ENCODE measurements at regions not wholly inside any gene's neighbourhood (a gene's known extent, or its start where the extent isn't known, plus 50 kb on each side); places are given as distances from the start of the nearest gene placed in this dataset.
"Not testable (repeated sequence)": the region's sequence is repeated elsewhere in the genome, so short reads cannot be mapped to it uniquely, and the experiment has no call there.

- Mint-ChIP-seq H3K36me3 (ENCODE audit: insufficient read depth) (no peaks in the 10 kb centered on the region), H3K9me3 (no peaks in the 10 kb centered on the region)
These were observed 52.8 kb upstream of the ZFAND3 start for GRCh38 chr6:37766717-37767116.

GRCh38 chr6:37765182-37765775 is 54.2 kb upstream of the ZFAND3 start:
- no peaks in the 10 kb centered on the region for H3K4me1 Mint-ChIP-seq (ENCODE audit: low read depth)
- H3K36me3 Mint-ChIP-seq (ENCODE audit: insufficient read depth), result no peaks in the 10 kb centered on the region
- peaks cover 19% of the 10 kb centered on the region for H3K27me3 Mint-ChIP-seq (ENCODE audit: low read depth)

More at GRCh38 chr6:37766717-37767116, 52.8 kb upstream of the ZFAND3 start:
- peaks cover 23% of the 10 kb centered on the region for H3K27me3 Mint-ChIP-seq (ENCODE audit: low read depth)
- ATAC-seq, result no peak
- no peak overlapping the region for H3K4me3 Mint-ChIP-seq
- DNase-seq, result no peak
- H3K4me1 Mint-ChIP-seq (ENCODE audit: low read depth), result no peaks in the 10 kb centered on the region

GRCh38 chr6:37763413-37763812 is 56.1 kb upstream of the ZFAND3 start:
- H3K36me3 Mint-ChIP-seq (ENCODE audit: insufficient read depth), result no peaks in the 10 kb centered on the region
- peaks cover 15% of the 10 kb centered on the region for H3K27me3 Mint-ChIP-seq (ENCODE audit: low read depth)
- ATAC-seq (no peak), DNase-seq (no peak)
- no peaks in the 10 kb centered on the region for H3K4me1 Mint-ChIP-seq (ENCODE audit: low read depth)
- no peak overlapping the region for H3K4me3 Mint-ChIP-seq
- no peaks in the 10 kb centered on the region for H3K9me3 Mint-ChIP-seq

More at GRCh38 chr6:37765182-37765775, 54.2 kb upstream of the ZFAND3 start:
- Mint-ChIP-seq H3K4me3 (no peak overlapping the region), H3K9me3 (no peaks in the 10 kb centered on the region)
- ATAC-seq (no peak), DNase-seq (no peak)

DNA sequence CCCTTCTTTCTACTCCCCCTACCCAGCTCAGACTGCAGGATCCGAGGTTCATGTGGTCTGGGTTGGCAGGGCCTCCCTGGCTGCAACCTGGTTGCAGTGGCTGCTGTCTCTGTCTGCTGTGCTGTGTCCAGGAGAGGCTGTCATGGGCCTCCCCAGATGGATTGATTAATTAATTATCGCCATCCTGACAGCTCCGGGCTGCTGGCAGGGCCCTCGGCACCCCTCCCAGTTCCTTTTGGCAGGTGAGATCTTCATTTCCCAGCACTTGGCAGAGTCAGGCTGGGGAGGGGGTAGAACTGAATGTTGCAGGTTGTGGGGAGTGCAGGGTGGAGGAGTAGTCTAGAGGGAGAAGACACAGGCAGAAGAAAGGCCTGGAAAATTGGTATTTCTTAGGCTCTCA is 56.7 kb upstream of the ZFAND3 start:
- Mint-ChIP-seq H3K4me1 (ENCODE audit: low read depth) (no peaks in the 10 kb centered on the region), H3K4me3 (no peak overlapping the region), H3K36me3 (ENCODE audit: insufficient read depth) (no peaks in the 10 kb centered on the region), H3K9me3 (no peaks in the 10 kb centered on the region), H3K27me3 (ENCODE audit: low read depth) (peaks cover 15% of the 10 kb centered on the region)
- no peak for ATAC-seq
- no peak for DNase-seq

DNA sequence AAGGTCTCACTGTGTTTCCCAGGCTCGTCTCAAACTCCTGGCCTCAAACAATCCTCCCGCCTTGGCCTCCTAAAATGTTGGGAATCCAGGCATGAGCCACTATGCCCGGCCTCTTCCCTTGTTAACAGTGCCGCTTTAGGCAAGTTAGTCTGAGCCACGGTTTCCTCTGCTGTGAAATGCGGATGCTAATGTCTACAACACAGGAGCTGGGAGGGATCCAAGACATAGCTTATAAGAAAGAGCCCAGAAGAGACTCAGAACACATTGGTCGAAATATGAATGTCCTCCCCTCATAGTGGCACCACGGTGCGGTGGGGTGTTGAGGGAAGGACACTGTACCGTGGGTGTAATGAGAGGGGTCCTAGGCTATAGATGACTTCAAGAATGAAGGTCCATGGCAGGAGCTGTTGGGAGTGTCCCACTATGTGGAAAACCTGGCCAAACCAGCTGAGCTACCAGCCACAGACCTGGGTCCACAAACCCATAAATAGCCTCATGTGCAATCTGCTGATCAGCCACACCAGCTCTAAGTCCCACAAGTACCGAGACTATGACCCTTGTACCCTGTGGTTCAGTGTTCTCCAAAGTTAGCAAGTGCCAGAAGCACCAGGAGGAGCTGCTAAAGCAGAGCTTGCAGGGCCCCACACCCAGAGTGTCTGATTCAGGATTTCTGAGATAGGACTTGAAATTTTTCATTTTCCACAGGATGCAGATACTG is 57.8 kb upstream of the ZFAND3 start:
- no peak overlapping the region for H3K4me3 Mint-ChIP-seq
- no peaks in the 10 kb centered on the region for H3K9me3 Mint-ChIP-seq
- H3K27me3 Mint-ChIP-seq (ENCODE audit: low read depth), result peaks cover 11% of the 10 kb centered on the region
- no peak for ATAC-seq
- H3K36me3 Mint-ChIP-seq (ENCODE audit: insufficient read depth), result no peaks in the 10 kb centered on the region
- no peak for DNase-seq
- H3K4me1 Mint-ChIP-seq (ENCODE audit: low read depth), result no peaks in the 10 kb centered on the region

DNA sequence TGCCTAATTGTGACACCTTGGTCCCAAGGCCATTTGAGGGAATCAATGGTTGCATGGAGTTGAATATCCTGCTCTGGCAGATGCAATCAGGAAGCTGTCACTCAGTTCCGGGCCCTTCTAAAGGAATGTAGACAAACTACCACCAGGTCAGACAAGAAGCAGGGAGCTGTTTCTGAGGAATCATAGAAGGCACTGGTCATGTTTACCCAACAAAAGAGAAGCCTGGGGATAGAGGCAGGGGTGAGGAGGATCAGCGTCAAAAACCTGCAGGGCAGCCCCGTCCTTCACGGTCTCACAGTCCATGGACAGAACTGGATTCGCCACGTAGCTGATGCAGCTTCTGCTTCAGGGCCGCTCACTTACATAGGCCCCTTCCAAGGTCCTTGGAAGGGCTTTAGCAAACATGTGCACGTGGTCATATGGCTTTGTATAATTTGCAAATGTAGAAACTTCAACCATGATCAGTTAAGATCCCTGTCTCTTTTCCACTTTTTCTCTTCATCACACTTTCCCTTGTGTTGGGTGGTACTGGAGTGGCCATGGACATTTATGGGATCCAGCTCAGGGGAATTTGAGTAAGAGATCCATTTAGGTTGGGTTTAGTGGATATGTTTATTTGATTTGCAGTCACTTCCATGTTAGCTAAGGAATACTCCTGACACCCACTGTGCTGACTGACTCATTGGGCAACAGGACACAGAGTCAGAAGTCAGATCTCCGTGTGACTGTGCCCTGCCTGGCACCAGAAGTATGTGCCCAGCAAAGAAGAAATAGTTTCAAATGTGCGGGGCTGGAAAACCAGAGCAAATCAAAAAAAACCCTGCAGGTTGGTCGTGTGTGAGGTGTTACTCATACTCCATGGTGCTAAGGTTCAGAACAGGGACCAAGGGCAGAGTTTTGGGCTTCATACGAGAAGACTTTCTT is 60.0 kb upstream of the ZFAND3 start:
- Mint-ChIP-seq H3K36me3 (ENCODE audit: insufficient read depth) (no peaks in the 10 kb centered on the region), H3K4me3 (no peak overlapping the region), H3K4me1 (ENCODE audit: low read depth) (no peaks in the 10 kb centered on the region), H3K9me3 (no peaks in the 10 kb centered on the region), H3K27me3 (ENCODE audit: low read depth) (peaks cover 2% of the 10 kb centered on the region)
- ATAC-seq, result no peak
- DNase-seq, result no peak

- H3K36me3 Mint-ChIP-seq (ENCODE audit: insufficient read depth), result no peaks in the 10 kb centered on the region
- H3K4me3 Mint-ChIP-seq, result no peak overlapping the region
- ATAC-seq (no peak), DNase-seq (no peak)
- no peaks in the 10 kb centered on the region for H3K9me3 Mint-ChIP-seq
- peaks cover 4% of the 10 kb centered on the region for H3K27me3 Mint-ChIP-seq (ENCODE audit: low read depth)
- H3K4me1 Mint-ChIP-seq (ENCODE audit: low read depth), result no peaks in the 10 kb centered on the region
These were observed 60.9 kb upstream of the ZFAND3 start for GRCh38 chr6:37758647-37759046.

DNA sequence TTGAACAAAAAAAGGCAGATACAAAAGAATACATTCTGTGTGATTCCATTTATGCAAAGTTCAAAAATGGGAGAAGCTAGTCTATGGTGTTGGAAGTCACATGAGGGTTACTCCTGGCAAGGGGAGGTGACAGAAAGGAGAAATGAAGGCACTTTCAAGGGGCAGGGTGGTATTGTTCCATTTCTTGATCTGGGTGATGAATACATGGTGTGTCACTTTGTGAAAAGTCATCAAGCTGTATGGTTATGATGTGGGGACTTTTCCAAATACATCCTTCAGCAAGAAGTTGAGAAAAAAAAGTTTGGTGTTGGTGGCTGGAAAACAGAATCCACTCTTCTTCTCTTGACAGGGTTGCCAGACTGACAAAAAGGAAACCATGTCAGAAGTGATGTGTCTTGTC is 60.6 kb upstream of the MDGA1 start:
- H3K27me3 Mint-ChIP-seq (ENCODE audit: low read depth), result peaks cover 4% of the 10 kb centered on the region
- no peaks in the 10 kb centered on the region for H3K9me3 Mint-ChIP-seq
- H3K4me1 Mint-ChIP-seq (ENCODE audit: low read depth), result no peaks in the 10 kb centered on the region
- ATAC-seq (peak; percentile 35 to 43), DNase-seq (no peak)
- no peaks in the 10 kb centered on the region for H3K36me3 Mint-ChIP-seq (ENCODE audit: insufficient read depth)
- no peak overlapping the region for H3K4me3 Mint-ChIP-seq

- ATAC-seq, result no peak
- no peaks in the 10 kb centered on the region for H3K36me3 Mint-ChIP-seq (ENCODE audit: insufficient read depth)
- H3K4me3 Mint-ChIP-seq, result no peak overlapping the region
- no peak for DNase-seq
- peaks cover 2% of the 10 kb centered on the region for H3K27me3 Mint-ChIP-seq (ENCODE audit: low read depth)
- H3K9me3 Mint-ChIP-seq, result no peaks in the 10 kb centered on the region
- H3K4me1 Mint-ChIP-seq (ENCODE audit: low read depth), result no peaks in the 10 kb centered on the region
These were observed 59.7 kb upstream of the MDGA1 start for GRCh38 chr6:37757381-37757780.

GRCh38 chr6:37756135-37756534 is 58.5 kb upstream of the MDGA1 start:
- Mint-ChIP-seq H3K36me3 (ENCODE audit: insufficient read depth) (no peaks in the 10 kb centered on the region), H3K4me1 (ENCODE audit: low read depth) (no peaks in the 10 kb centered on the region), H3K9me3 (no peaks in the 10 kb centered on the region), H3K27me3 (ENCODE audit: low read depth) (peaks cover 2% of the 10 kb centered on the region), H3K4me3 (no peak overlapping the region)
- no peak for ATAC-seq
- DNase-seq, result no peak

GRCh38 chr6:37752718-37753117 is 55.0 kb upstream of the MDGA1 start:
- Mint-ChIP-seq H3K9me3 (no peaks in the 10 kb centered on the region), H3K4me1 (ENCODE audit: low read depth) (no peaks in the 10 kb centered on the region), H3K27me3 (ENCODE audit: low read depth) (peaks cover 6% of the 10 kb centered on the region), H3K36me3 (ENCODE audit: insufficient read depth) (no peaks in the 10 kb centered on the region), H3K4me3 (no peak overlapping the region)
- DNase-seq, result no peak
- no peak for ATAC-seq

GRCh38 chr6:37749367-37749766 is 51.7 kb upstream of the MDGA1 start:
- DNase-seq; H3K4me1 Mint-ChIP-seq (ENCODE audit: low read depth); H3K9me3 Mint-ChIP-seq; H3K36me3 Mint-ChIP-seq (ENCODE audit: insufficient read depth); ATAC-seq; H3K4me3 Mint-ChIP-seq; H3K27me3 Mint-ChIP-seq (ENCODE audit: low read depth): not testable (repeated sequence)

DNA sequence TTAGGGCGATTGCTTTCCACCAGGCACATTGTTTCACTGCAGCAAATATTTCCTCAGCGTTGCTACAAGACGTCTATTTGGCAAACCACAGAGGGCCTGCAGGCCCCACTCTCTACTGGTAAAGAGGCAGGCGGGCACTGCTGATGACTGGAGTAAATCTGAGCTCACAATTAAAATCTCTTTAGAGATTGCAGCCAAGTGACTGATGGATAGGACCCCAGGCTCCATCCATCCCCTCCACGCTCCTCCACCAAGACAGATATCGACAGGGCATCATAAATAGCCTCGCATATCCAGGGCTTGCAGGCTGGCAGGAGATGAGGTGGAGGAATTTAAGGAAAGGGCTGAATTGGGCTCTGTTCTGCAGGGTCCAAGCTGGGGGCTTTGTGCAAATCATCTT is 50.4 kb upstream of the MDGA1 start:
- Mint-ChIP-seq H3K4me1 (ENCODE audit: low read depth) (no peaks in the 10 kb centered on the region), H3K4me3 (no peak overlapping the region), H3K27me3 (ENCODE audit: low read depth) (peaks cover 8% of the 10 kb centered on the region)

More for the DNA sequence above, 50.4 kb upstream of the MDGA1 start:
- ATAC-seq (no peak), DNase-seq (no peak)
- Mint-ChIP-seq H3K36me3 (ENCODE audit: insufficient read depth) (no peaks in the 10 kb centered on the region), H3K9me3 (no peaks in the 10 kb centered on the region)

Measured in activated T-cell treated with anti-CD3 and anti-CD28 coated beads, Interleukin-2, amount 50 U/mL, for 4 hours (primary cell).